Muscle of leg (tissue), 3 donors: ENCODE measurements at regions not wholly inside any gene's neighbourhood (a gene's known extent, or its start where the extent isn't known, plus 50 kb on each side); places are given as distances from the start of the nearest gene placed in this dataset.
A peak's percentile ranks its signal among the peaks of the same experiment; 100 is the strongest.

Experiments
- DNase-seq: peaks from one replicate; pipeline ENCODE4 v3.0.0; 2013
- H3K27ac ChIP-seq: one replicate; pipeline ENCODE4 v1.5.1; 2013; ENCODE audit warnings: mild to moderate bottlenecking, low read length, control low read depth
- H3K27me3 ChIP-seq: one replicate; pipeline ENCODE4 v1.6.1; 2013; ENCODE audit warnings: low read length; ENCODE audit not compliant: control insufficient read depth, insufficient read depth
- H3K36me3 ChIP-seq: one replicate; pipeline ENCODE4 v1.6.1; 2013; ENCODE audit warnings: low read length; ENCODE audit not compliant: control insufficient read depth, insufficient read depth
- H3K4me1 ChIP-seq: one replicate; pipeline ENCODE4 v1.6.1; 2013; ENCODE audit warnings: low read length; ENCODE audit not compliant: control insufficient read depth, insufficient read depth
- H3K4me3 ChIP-seq: one replicate; pipeline ENCODE4 v1.5.1; 2013; ENCODE audit warnings: low read length, control low read depth
- H3K9me3 ChIP-seq: replicated peaks from 2 replicates; pipeline ENCODE4 v1.6.1; 2013; ENCODE audit warnings: low read depth, low read length; ENCODE audit not compliant: control insufficient read depth
- WGBS: methylation state at CpG from one replicate; pipeline ENCODE4 v1.1.5; 2013; ENCODE audit warnings: missing lambda C conversion rate; ENCODE audit not compliant: insufficient coverage; 5-methylcytosine and 5-hydroxymethylcytosine counted together

DNA sequence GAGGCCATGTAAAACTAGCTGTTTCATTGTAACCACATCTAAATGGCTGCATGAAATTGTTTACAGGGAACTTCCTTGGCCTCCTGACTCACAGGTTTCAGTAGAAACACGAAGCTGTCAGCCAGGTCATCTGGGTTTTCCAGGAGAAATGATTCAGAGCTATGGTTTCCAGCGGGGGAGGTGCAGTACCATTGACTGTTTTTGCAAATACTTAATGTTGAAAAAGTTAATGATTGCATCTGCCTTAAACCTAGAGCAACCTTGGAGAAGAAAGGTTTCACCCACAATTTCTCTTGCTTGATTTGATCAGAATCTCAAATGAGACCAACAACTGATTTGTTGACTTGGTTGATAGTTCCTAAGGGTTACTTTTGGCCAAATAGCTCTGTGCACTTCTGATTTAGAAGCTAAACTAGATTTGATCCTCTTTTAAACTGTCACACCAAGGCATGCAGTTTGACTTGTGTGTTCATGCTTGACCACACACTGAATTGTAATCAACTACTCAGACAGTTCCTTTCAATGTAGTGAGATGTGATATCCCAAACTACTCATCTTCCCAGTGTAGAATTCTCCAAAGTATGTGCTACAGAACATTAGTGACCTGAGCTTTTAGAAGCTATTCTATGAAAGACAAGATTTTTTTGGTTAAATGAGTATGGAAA is 193.5 kb upstream of the CHST9 start:
- WGBS, result 40% methylated on average over 1 of the region's 2 CpGs
- H3K27me3 ChIP-seq, result no peaks in the 10 kb centered on the region
- H3K4me1 ChIP-seq, result no peaks in the 10 kb centered on the region
- no peaks in the 10 kb centered on the region for H3K9me3 ChIP-seq
- H3K4me3 ChIP-seq, result no peak overlapping the region
- H3K27ac ChIP-seq, result no peak overlapping the region
- no peak for DNase-seq
- no peaks in the 10 kb centered on the region for H3K36me3 ChIP-seq

DNA sequence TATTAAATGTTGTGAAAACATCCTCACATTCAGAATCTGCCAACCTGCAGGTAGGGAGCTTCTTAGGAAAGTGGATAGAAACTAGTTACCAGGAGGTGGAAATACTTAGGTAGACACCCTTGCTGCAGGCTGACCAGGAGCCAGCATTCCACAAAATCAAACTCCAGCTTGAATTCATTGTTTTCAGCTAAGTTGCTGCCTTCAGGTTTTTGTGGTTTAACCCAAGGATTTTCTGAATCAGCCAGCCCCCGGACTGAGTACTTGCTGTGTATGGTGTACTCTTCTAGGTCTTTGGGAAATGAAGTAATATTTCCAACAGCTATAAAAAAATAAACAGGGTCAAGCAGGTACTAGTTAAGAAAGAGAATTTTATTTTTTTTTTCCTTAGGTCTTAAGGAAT is 192.1 kb upstream of the CHST9 start:
- Histone ChIP-seq H3K36me3 (no peaks in the 10 kb centered on the region), H3K4me1 (no peaks in the 10 kb centered on the region), H3K9me3 (no peaks in the 10 kb centered on the region), H3K27ac (no peak overlapping the region), H3K4me3 (no peak overlapping the region), H3K27me3 (no peaks in the 10 kb centered on the region)
- no CpG with 5 or more reads among the region's 1 CpG for WGBS
- DNase-seq, result no peak

DNA sequence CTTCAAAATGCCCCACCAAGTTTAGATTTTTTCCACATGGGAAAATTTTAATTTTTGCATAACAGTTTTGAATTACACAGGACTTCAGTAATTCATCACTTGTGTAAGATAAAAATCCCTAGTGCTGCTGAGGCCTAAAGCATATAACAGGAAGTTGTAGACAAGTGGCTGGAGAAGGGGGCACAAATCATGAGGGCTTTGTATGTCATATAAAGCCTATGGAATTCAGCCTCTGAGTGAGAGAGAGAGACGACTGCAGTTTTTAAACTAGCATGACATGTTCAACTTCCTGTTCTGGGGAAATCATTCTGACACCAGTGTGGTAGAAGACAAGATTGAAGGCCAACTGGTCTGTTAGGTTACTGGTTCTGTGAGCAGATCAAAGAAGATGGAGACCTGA is 187.3 kb upstream of the CHST9 start:
- Histone ChIP-seq H3K27ac (no peak overlapping the region), H3K4me3 (no peak overlapping the region), H3K36me3 (no peaks in the 10 kb centered on the region), H3K27me3 (no peaks in the 10 kb centered on the region), H3K4me1 (no peaks in the 10 kb centered on the region), H3K9me3 (no peaks in the 10 kb centered on the region)
- DNase-seq, result no peak
- WGBS, result 20% methylated on average over 1 of the region's 1 CpG

DNA sequence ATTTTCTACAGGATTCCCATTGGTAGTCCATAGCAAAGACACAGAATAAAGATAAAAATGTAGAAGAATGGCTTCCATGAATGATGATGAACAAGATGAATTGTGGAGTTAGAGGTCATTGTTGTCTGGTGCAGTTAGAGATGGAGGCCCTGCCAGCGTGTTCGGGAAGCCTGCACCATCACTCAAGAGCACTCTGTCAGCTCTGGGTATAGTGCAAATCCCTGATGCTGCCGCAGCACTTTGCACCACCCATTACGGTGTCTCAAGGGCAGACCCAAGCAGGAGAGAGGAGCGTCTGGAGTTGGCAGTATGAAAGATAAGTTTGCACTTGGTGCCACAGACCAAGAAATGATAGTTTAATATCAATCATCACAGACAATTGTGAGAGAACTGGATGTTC is 181.6 kb upstream of the CHST9 start:
- no peaks in the 10 kb centered on the region for H3K4me1 ChIP-seq

DNA sequence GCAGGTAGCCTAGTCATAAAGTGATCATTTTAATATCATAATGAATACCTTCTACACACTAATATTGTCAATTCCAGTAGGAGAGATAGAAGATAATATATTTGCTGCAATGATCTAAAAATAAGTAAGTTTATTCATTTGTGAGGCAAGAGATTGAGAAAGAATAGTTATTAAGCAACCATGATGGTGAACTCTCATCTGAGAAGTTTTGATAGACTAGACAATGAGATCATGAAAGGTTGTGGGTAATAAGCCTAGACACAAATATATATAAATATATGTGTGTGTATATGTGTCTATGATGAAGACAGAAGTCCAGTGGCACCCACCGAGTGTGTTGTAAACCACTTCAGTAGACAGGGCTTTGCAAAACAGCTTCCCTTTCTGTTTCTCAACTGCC is 181.0 kb upstream of the CHST9 start:
- Histone ChIP-seq H3K4me3 (no peak overlapping the region), H3K27me3 (no peaks in the 10 kb centered on the region), H3K9me3 (no peaks in the 10 kb centered on the region), H3K36me3 (no peaks in the 10 kb centered on the region), H3K4me1 (no peaks in the 10 kb centered on the region), H3K27ac (no peak overlapping the region)
- no peak for DNase-seq
- no CpG with 5 or more reads among the region's 1 CpG for WGBS

More for the DNA sequence above, 181.6 kb upstream of the CHST9 start:
- WGBS, result 100% methylated on average over 3 of the region's 5 CpGs
- no peak for DNase-seq
- H3K9me3 ChIP-seq, result no peaks in the 10 kb centered on the region
- no peak overlapping the region for H3K27ac ChIP-seq
- no peaks in the 10 kb centered on the region for H3K27me3 ChIP-seq
- no peaks in the 10 kb centered on the region for H3K36me3 ChIP-seq
- H3K4me3 ChIP-seq, result no peak overlapping the region

GRCh38 chr18:27363872-27364271 is 178.8 kb upstream of the CHST9 start:
- Histone ChIP-seq H3K36me3 (no peaks in the 10 kb centered on the region), H3K4me1 (no peaks in the 10 kb centered on the region), H3K9me3 (no peaks in the 10 kb centered on the region), H3K27me3 (no peaks in the 10 kb centered on the region), H3K4me3 (no peak overlapping the region), H3K27ac (no peak overlapping the region)
- peak; percentile 30 for DNase-seq

DNA sequence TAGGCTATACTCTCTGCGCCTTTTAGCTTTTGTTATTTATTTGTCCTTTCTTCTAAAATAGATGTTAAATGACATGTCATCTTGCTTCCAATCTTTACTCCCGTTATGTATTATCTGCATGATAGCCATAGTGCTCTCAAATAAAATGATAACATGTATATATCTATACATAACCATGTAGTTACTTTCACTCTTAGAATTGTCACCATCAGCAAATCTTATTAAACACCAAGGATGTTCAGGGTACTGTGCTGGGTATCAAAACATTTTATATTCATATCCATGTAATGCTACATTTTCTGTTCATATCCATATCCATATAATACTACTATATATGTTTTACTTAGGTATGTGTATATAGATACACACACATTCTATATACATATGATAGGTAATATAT is 176.4 kb upstream of the CHST9 start:
- no peak for DNase-seq
- no CpG with 5 or more reads among the region's 2 CpGs for WGBS
- no peaks in the 10 kb centered on the region for H3K27me3 ChIP-seq
- no peak overlapping the region for H3K27ac ChIP-seq
- H3K36me3 ChIP-seq, result no peaks in the 10 kb centered on the region
- H3K9me3 ChIP-seq, result no peaks in the 10 kb centered on the region
- no peak overlapping the region for H3K4me3 ChIP-seq
- H3K4me1 ChIP-seq, result no peaks in the 10 kb centered on the region

DNA sequence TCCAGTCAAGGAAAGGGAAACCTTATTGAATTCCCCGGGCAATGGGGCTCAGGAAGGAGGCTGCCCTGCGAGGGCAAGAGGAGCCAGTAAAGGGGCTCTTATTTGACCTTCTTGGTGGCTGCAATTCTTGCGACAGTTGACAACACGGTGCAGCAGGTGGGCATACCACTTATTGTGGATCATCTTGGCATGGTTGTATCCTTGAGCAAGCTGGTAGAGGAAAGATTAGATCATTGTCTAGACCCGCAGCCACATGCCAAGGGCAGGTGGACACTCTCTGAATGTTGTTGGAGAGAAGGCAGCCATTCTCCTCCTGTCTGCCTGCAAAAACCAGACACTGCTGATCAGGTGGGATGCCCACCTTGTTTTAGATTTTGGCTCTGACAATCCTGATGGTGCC is 170.2 kb upstream of the CHST9 start:
- peak; percentile 3 for DNase-seq
- no peak overlapping the region for H3K4me3 ChIP-seq
- no peaks in the 10 kb centered on the region for H3K4me1 ChIP-seq
- no peak overlapping the region for H3K27ac ChIP-seq
- H3K9me3 ChIP-seq, result no peaks in the 10 kb centered on the region
- 90% methylated on average over 4 of the region's 5 CpGs for WGBS
- H3K36me3 ChIP-seq, result no peaks in the 10 kb centered on the region
- H3K27me3 ChIP-seq, result no peaks in the 10 kb centered on the region

GRCh38 chr18:27353273-27353672 is 168.2 kb upstream of the CHST9 start:
- H3K27me3 ChIP-seq, result no peaks in the 10 kb centered on the region
- H3K4me3 ChIP-seq, result no peak overlapping the region
- H3K27ac ChIP-seq, result no peak overlapping the region
- no peaks in the 10 kb centered on the region for H3K4me1 ChIP-seq
- DNase-seq, result no peak
- WGBS, result 90% methylated on average over 2 of the region's 4 CpGs
- no peaks in the 10 kb centered on the region for H3K9me3 ChIP-seq
- H3K36me3 ChIP-seq, result no peaks in the 10 kb centered on the region

GRCh38 chr18:27349284-27349882 is 164.3 kb upstream of the CHST9 start:
- Histone ChIP-seq H3K4me3 (no peak overlapping the region), H3K27me3 (no peaks in the 10 kb centered on the region), H3K36me3 (no peaks in the 10 kb centered on the region), H3K9me3 (no peaks in the 10 kb centered on the region), H3K4me1 (no peaks in the 10 kb centered on the region), H3K27ac (no peak overlapping the region)
- WGBS, result 88% methylated on average over 1 of the region's 4 CpGs
- no peak for DNase-seq

GRCh38 chr18:27331606-27332005 is 146.5 kb upstream of the CHST9 start:
- no CpG with 5 or more reads among the region's 1 CpG for WGBS
- no peak for DNase-seq
- Histone ChIP-seq H3K4me3 (no peak overlapping the region), H3K9me3 (no peaks in the 10 kb centered on the region), H3K27ac (no peak overlapping the region), H3K36me3 (no peaks in the 10 kb centered on the region), H3K27me3 (no peaks in the 10 kb centered on the region), H3K4me1 (no peaks in the 10 kb centered on the region)
